ENCODE measurements at regions not wholly inside any gene's neighbourhood (a gene's known extent, or its start where the extent isn't known, plus 50 kb on each side); places are given as distances from the start of the nearest gene placed in this dataset.

GRCh38 chr10:47169581-47169980, 130.4 kb upstream of the GDF10 start:
- Mint-ChIP-seq H3K9me3 (peaks cover 4% of the 10 kb centered on the region), H3K4me3 (no peak overlapping the region), H3K36me3 (ENCODE audit: low read depth) (no peaks in the 10 kb centered on the region), H3K27ac (no peak overlapping the region), H3K4me1 (ENCODE audit: low read depth) (peaks cover 13% of the 10 kb centered on the region), H3K27me3 (ENCODE audit: low read depth) (peaks cover 6% of the 10 kb centered on the region)

- no peak overlapping the region for H3K4me3 Mint-ChIP-seq
- H3K4me1 Mint-ChIP-seq (ENCODE audit: low read depth), result no peaks in the 10 kb centered on the region
- peaks cover 6% of the 10 kb centered on the region for H3K27me3 Mint-ChIP-seq (ENCODE audit: low read depth)
- no peaks in the 10 kb centered on the region for H3K9me3 Mint-ChIP-seq
- H3K27ac Mint-ChIP-seq, result no peak overlapping the region
- no peaks in the 10 kb centered on the region for H3K36me3 Mint-ChIP-seq (ENCODE audit: low read depth)
Observed at GRCh38 chr10:47173929-47174442, 126.0 kb upstream of the GDF10 start.

- Mint-ChIP-seq H3K4me3 (no peak overlapping the region), H3K27ac (no peak overlapping the region), H3K36me3 (ENCODE audit: low read depth) (no peaks in the 10 kb centered on the region), H3K27me3 (ENCODE audit: low read depth) (peaks cover 6% of the 10 kb centered on the region), H3K4me1 (ENCODE audit: low read depth) (no peaks in the 10 kb centered on the region), H3K9me3 (no peaks in the 10 kb centered on the region)
Observed at GRCh38 chr10:47175181-47176123, 124.5 kb upstream of the GDF10 start.

GRCh38 chr10:47176206-47176902, 123.6 kb upstream of the GDF10 start:
- Mint-ChIP-seq H3K36me3 (ENCODE audit: low read depth) (no peaks in the 10 kb centered on the region), H3K4me3 (no peak overlapping the region), H3K9me3 (no peaks in the 10 kb centered on the region), H3K27me3 (ENCODE audit: low read depth) (peaks cover 6% of the 10 kb centered on the region), H3K4me1 (ENCODE audit: low read depth) (no peaks in the 10 kb centered on the region), H3K27ac (no peak overlapping the region)

GRCh38 chr10:47176903-47177868, 122.8 kb upstream of the GDF10 start:
- H3K9me3 Mint-ChIP-seq, result no peaks in the 10 kb centered on the region
- H3K4me3 Mint-ChIP-seq, result no peak overlapping the region
- H3K27me3 Mint-ChIP-seq (ENCODE audit: low read depth), result peaks cover 6% of the 10 kb centered on the region
- H3K27ac Mint-ChIP-seq, result no peak overlapping the region
- no peaks in the 10 kb centered on the region for H3K4me1 Mint-ChIP-seq (ENCODE audit: low read depth)
- no peaks in the 10 kb centered on the region for H3K36me3 Mint-ChIP-seq (ENCODE audit: low read depth)

GRCh38 chr10:47178537-47179290, 121.3 kb upstream of the GDF10 start:
- no peak overlapping the region for H3K4me3 Mint-ChIP-seq
- no peaks in the 10 kb centered on the region for H3K9me3 Mint-ChIP-seq
- no peak overlapping the region for H3K27ac Mint-ChIP-seq
- no peaks in the 10 kb centered on the region for H3K36me3 Mint-ChIP-seq (ENCODE audit: low read depth)
- H3K27me3 Mint-ChIP-seq (ENCODE audit: low read depth), result peaks cover 3% of the 10 kb centered on the region
- H3K4me1 Mint-ChIP-seq (ENCODE audit: low read depth), result no peaks in the 10 kb centered on the region

- no peak overlapping the region for H3K27ac Mint-ChIP-seq
- no peak overlapping the region for H3K4me3 Mint-ChIP-seq
- peaks cover 2% of the 10 kb centered on the region for H3K27me3 Mint-ChIP-seq (ENCODE audit: low read depth)
- no peaks in the 10 kb centered on the region for H3K9me3 Mint-ChIP-seq
- no peaks in the 10 kb centered on the region for H3K36me3 Mint-ChIP-seq (ENCODE audit: low read depth)
- no peaks in the 10 kb centered on the region for H3K4me1 Mint-ChIP-seq (ENCODE audit: low read depth)
Observed at GRCh38 chr10:47179291-47179647, 120.7 kb upstream of the GDF10 start.

- Mint-ChIP-seq H3K9me3 (no peaks in the 10 kb centered on the region), H3K36me3 (ENCODE audit: low read depth) (no peaks in the 10 kb centered on the region), H3K4me1 (ENCODE audit: low read depth) (no peaks in the 10 kb centered on the region), H3K27me3 (ENCODE audit: low read depth) (no peaks in the 10 kb centered on the region), H3K27ac (no peak overlapping the region), H3K4me3 (no peak overlapping the region)
Observed at GRCh38 chr10:47181052-47181849, 118.7 kb upstream of the GDF10 start.

GRCh38 chr10:47182934-47183703, 116.9 kb upstream of the GDF10 start:
- H3K27ac Mint-ChIP-seq, result no peak overlapping the region
- H3K27me3 Mint-ChIP-seq (ENCODE audit: low read depth), result no peaks in the 10 kb centered on the region
- no peaks in the 10 kb centered on the region for H3K9me3 Mint-ChIP-seq
- no peak overlapping the region for H3K4me3 Mint-ChIP-seq
- H3K36me3 Mint-ChIP-seq (ENCODE audit: low read depth), result no peaks in the 10 kb centered on the region
- H3K4me1 Mint-ChIP-seq (ENCODE audit: low read depth), result no peaks in the 10 kb centered on the region

GRCh38 chr10:47183704-47184041, 116.3 kb upstream of the GDF10 start:
- H3K27me3 Mint-ChIP-seq (ENCODE audit: low read depth), result no peaks in the 10 kb centered on the region
- no peaks in the 10 kb centered on the region for H3K36me3 Mint-ChIP-seq (ENCODE audit: low read depth)
- H3K9me3 Mint-ChIP-seq, result no peaks in the 10 kb centered on the region
- H3K4me3 Mint-ChIP-seq, result no peak overlapping the region
- H3K4me1 Mint-ChIP-seq (ENCODE audit: low read depth), result no peaks in the 10 kb centered on the region
- no peak overlapping the region for H3K27ac Mint-ChIP-seq

- no peak overlapping the region for H3K27ac Mint-ChIP-seq
- no peaks in the 10 kb centered on the region for H3K4me1 Mint-ChIP-seq (ENCODE audit: low read depth)
- no peak overlapping the region for H3K4me3 Mint-ChIP-seq
- no peaks in the 10 kb centered on the region for H3K9me3 Mint-ChIP-seq
- H3K36me3 Mint-ChIP-seq (ENCODE audit: low read depth), result no peaks in the 10 kb centered on the region
- H3K27me3 Mint-ChIP-seq (ENCODE audit: low read depth), result no peaks in the 10 kb centered on the region
Observed at GRCh38 chr10:47184273-47184672, 115.7 kb upstream of the GDF10 start.

GRCh38 chr10:47184724-47185330, 115.2 kb upstream of the GDF10 start:
- Mint-ChIP-seq H3K27me3 (ENCODE audit: low read depth) (no peaks in the 10 kb centered on the region), H3K36me3 (ENCODE audit: low read depth) (no peaks in the 10 kb centered on the region), H3K27ac (no peak overlapping the region), H3K9me3 (no peaks in the 10 kb centered on the region), H3K4me1 (ENCODE audit: low read depth) (no peaks in the 10 kb centered on the region), H3K4me3 (no peak overlapping the region)

Data from T-helper 1 cell treated with Interleukin-12 subunit alpha and Interleukin-12 subunit beta and Interleukin-4 antibody, amounts not matched to agents 30 μg/mL and 1 μg/mL, for 36 hours (primary cell).